Heart left ventricle (tissue), 16 donors: ENCODE measurements at regions not wholly inside any gene's neighbourhood (a gene's known extent, or its start where the extent isn't known, plus 50 kb on each side); places are given as distances from the start of the nearest gene placed in this dataset.

Experiments
- ATAC-seq, 4 donors: fragments of 200-7000 bp; cut with Tn5 transposase; one replicate each; pipeline ENCODE4 v1.9.1; 2020 to 2022; ENCODE audit warnings: moderate library complexity in 4 of 4, mild to moderate bottlenecking in 3 of 4, moderate number of reproducible peaks in 1 of 4
- DNase-seq, 5 donors: peaks; one replicate each; pipeline ENCODE4 v3.0.0-alpha.2; 2020
- H3K27ac ChIP-seq, 12 donors: fragments of 200-600 bp; sonication (generic) in 4 of 12; one replicate each; pipeline versions ENCODE4 v1.5.0 to v1.8.0; 2016 to 2022; ENCODE audit warnings: mild to moderate bottlenecking in 2 of 12
- H3K27me3 ChIP-seq, 9 donors: fragments of 200-600 bp; sonication (generic) in 2 of 9; one replicate each; pipeline versions ENCODE4 v1.5.1 to v1.8.0; 2016 to 2022; ENCODE audit warnings: mild to moderate bottlenecking in 3 of 9
- H3K36me3 ChIP-seq, 9 donors: fragments of 200-600 bp; sonication (generic) in 2 of 9; one replicate each; pipeline versions ENCODE4 v1.5.0 to v1.8.0; 2018 to 2022; ENCODE audit warnings: mild to moderate bottlenecking in 2 of 9
- H3K4me1 ChIP-seq, 12 donors: fragments of 200-600 bp; sonication (generic) in 4 of 12; one replicate each; pipeline versions ENCODE4 v1.5.0 to v1.8.0; 2016 to 2022; ENCODE audit warnings: mild to moderate bottlenecking in 3 of 12
- H3K4me3 ChIP-seq, 12 donors: fragments of 200-600 bp; sonication (generic) in 4 of 12; one replicate each; pipeline versions ENCODE4 v1.5.0 to v1.8.0; 2017 to 2022; ENCODE audit warnings: mild to moderate bottlenecking in 9 of 12, moderate library complexity in 4 of 12
- H3K9me3 ChIP-seq, 12 donors: fragments of 200-600 bp; sonication (generic) in 4 of 12; one replicate each; pipeline versions ENCODE4 v1.5.0 to v1.8.0; 2016 to 2022; ENCODE audit warnings: mild to moderate bottlenecking in 1 of 12
- POLR2A ChIP-seq, 2 donors: fragments of 450-650 bp; IDR thresholded peaks; one replicate each; pipeline ENCODE4 v1.6.1; 2017; ENCODE audit warnings: antibody characterized with exemption in 2 of 2, mild to moderate bottlenecking in 2 of 2, moderate library complexity in 2 of 2
- WGBS, 4 donors: extraction: QIAGEN DNeasy Blood & Tissue Kit in 2 of 4; methylation state at CpG; one replicate each; pipeline versions ENCODE4 v1.1.5 to v1.1.7; 2013 to 2018; 5-methylcytosine and 5-hydroxymethylcytosine counted together
- intact Hi-C, 10 donors: fragments of 100-400 bp; cut with DNase I; formaldehyde crosslinking; loops; one replicate each; pipeline versions ENCODE4 v1.11.1 to v1.14.2; 2022
- TF ChIP-seq, protein P1 (sequence below), 12 donors: fragments of 200-600 bp; sonication (generic) in 4 of 12; IDR thresholded peaks; one replicate each; pipeline versions ENCODE4 v1.5.0 to v1.8.0; 2018 to 2022; ENCODE audit warnings: antibody characterized with exemption in 12 of 12, mild to moderate bottlenecking in 5 of 12
- donor health status: ischemic (EF 13 %, LVEDD 7.1; RV severe dilation, severe dysfunction).
- donor health status: healthy with polysubstance abuse.
- donor health status: DM: no; HTN: yes; CAD: no.
- donor health status: DM: no; HTN: no; CAD: no.
- donor health status: ischemic (EF 25% LVEDD 6.9; RV normal size, moderate dysfunction).
- donor health status: ischemic (EF 25% LVEDD 5.7; RV mildly dilated, moderate dysfunction).
- donor health status: healthy.
- donor health status: DM: yes; HTN: yes; CAD: no.
- donor health status: ischemic (EF 35%, LVEDD 5.7; RV mildly dilated, moderate dysfunction).
- donor health status: nonischemic (EF 11% LVEDD 7.7; RV severe dilation, severe dysfunction).
- donor health status: DM: yes; HTN: yes; CAD: no.
- donor health status: PGD.
- donor health status: ischemic (EF 29% LVEDD 5.4; RV normal size, mild dysfunction).
- donor health status: nonischemic (EF 23%, LVEDD 6.1; RV moderate dilation, normal function).

DNA sequence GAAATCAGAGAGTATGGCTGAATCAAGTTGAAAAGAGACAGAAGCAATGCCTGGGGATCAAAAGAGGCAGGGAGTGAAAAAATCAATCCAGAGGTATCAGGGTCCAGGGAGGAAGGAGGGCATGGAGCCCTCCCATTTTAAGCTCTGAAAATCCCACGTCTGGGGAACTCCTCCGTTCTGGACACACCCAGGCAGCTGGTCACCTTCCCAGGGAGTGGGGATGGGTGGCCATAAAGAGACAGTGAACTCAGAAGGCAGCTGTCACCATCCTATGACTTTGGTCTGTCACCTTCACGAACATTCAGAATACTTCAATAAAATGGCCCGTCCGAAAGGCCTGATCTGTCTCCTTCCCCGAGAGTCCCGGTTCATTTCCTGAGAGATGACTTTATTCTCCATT, 71.6 kb downstream of the MAP1LC3B2 start:
- no peak overlapping the region for H3K27ac ChIP-seq
- TF ChIP-seq, protein P1, sequence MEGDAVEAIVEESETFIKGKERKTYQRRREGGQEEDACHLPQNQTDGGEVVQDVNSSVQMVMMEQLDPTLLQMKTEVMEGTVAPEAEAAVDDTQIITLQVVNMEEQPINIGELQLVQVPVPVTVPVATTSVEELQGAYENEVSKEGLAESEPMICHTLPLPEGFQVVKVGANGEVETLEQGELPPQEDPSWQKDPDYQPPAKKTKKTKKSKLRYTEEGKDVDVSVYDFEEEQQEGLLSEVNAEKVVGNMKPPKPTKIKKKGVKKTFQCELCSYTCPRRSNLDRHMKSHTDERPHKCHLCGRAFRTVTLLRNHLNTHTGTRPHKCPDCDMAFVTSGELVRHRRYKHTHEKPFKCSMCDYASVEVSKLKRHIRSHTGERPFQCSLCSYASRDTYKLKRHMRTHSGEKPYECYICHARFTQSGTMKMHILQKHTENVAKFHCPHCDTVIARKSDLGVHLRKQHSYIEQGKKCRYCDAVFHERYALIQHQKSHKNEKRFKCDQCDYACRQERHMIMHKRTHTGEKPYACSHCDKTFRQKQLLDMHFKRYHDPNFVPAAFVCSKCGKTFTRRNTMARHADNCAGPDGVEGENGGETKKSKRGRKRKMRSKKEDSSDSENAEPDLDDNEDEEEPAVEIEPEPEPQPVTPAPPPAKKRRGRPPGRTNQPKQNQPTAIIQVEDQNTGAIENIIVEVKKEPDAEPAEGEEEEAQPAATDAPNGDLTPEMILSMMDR (IDR thresholded peaks at IDR 0.05) = no peak
- TF ChIP-seq POLR2A (IDR thresholded peaks at IDR 0.05) = no peak
- peaks cover 0 to 8% (median 0%) of the 10 kb centered on the region in 12 donors for H3K4me1 ChIP-seq
- no peaks in the 10 kb centered on the region for H3K27me3 ChIP-seq
- ATAC-seq (no peak), DNase-seq (no peak)
- H3K36me3 ChIP-seq = no peaks in the 10 kb centered on the region
- 84 to 89% (median 85%) methylated on average over 7 of the region's 7 CpGs for WGBS, 4 donors
- intact Hi-C loops = no loop called here
- no peak overlapping the region for H3K4me3 ChIP-seq
- H3K9me3 ChIP-seq = no peaks in the 10 kb centered on the region

DNA sequence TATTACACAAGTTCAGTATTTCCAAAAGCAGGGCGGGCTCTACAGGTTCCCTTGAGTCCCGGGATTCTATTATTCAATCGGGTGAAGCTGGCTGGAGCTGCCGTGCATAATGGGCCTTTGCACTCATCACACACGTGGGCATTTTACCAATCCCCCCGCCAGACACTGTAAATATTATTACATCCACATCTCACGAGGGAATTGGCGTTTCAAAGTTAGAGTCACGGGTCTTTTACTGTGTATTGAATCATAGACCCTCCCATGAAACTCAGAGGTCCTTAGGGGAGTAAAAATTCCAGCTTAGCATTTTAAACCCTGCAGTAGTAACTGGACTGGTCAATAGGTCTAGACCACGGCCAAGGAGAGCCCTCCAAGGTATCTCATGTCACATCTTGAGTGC, 70.3 kb downstream of the MAP1LC3B2 start:
- 77 to 85% (median 79%) methylated on average over 10 of the region's 10 CpGs for WGBS, 4 donors
- no peak for DNase-seq
- Histone ChIP-seq H3K4me3 (no peak overlapping the region), H3K27me3 (no peaks in the 10 kb centered on the region), H3K9me3 (no peaks in the 10 kb centered on the region), H3K36me3 (no peaks in the 10 kb centered on the region), H3K4me1 (no peaks in the 10 kb centered on the region), H3K27ac (no peak overlapping the region)
- intact Hi-C loops = loop anchor here in 1 of 10 donors (10.0 kb wide), 1 partner anchor 65 kb away; no protein-coding TSS in a partner anchor
- no peak for TF ChIP-seq POLR2A (IDR thresholded peaks at IDR 0.05)
- TF ChIP-seq, protein P1 (IDR thresholded peaks at IDR 0.05) = no peak
- no peak for ATAC-seq

DNA sequence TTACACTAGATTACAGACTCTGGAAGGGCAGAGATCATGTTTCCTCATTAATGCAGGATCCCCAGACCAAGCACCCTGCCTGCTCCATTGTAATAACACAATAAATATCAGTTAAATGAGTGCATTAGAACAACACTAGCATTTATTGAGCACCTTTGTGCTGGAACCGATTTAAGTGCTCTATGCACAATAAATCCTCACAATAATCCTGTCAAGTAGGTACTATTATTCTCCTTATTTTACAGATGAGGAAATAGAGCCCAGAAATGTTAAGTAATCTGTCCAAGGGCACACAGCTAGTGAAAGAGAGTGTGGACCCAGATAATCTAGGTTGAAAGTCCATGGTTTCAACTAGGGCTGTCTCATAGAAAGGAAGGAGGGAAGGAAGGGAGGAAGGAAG, 69.8 kb downstream of the MAP1LC3B2 start:
- 85 to 89% (median 87%) methylated on average over 1 of the region's 1 CpG for WGBS, 4 donors
- no peaks in the 10 kb centered on the region for H3K4me1 ChIP-seq
- no peaks in the 10 kb centered on the region for H3K27me3 ChIP-seq
- intact Hi-C loops = loop anchor here in 1 of 10 donors (10.0 kb wide), 1 partner anchor 66 kb away; no protein-coding TSS in a partner anchor
- H3K27ac ChIP-seq = no peak overlapping the region
- ATAC-seq (no peak), DNase-seq (no peak)
- H3K4me3 ChIP-seq = no peak overlapping the region
- TF ChIP-seq POLR2A (IDR thresholded peaks at IDR 0.05) = no peak
- TF ChIP-seq, protein P1 (IDR thresholded peaks at IDR 0.05) = no peak
- no peaks in the 10 kb centered on the region for H3K36me3 ChIP-seq
- no peaks in the 10 kb centered on the region for H3K9me3 ChIP-seq

DNA sequence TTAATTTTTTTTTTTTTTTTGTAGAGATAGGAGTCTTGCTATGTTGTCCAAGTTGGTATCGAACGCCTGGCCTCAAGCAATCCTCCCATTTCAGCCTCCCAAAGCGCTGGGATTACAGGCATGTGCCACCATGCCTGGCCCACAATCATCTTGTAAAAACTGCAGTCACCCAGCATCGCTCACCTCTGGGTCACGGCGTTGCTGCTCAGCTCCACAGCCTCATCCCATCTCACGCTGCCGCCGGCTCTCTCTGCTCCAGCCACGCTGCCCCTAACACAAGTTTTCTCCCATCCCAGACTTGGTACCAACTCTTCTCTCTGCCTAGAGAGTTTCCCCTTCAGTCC, 69.2 kb downstream of the MAP1LC3B2 start:
- Histone ChIP-seq H3K9me3 (peaks cover 0 to under 1% (median 0%) of the 10 kb centered on the region in 12 donors), H3K27ac (no peak overlapping the region), H3K36me3 (no peaks in the 10 kb centered on the region), H3K4me1 (no peaks in the 10 kb centered on the region), H3K4me3 (no peak overlapping the region), H3K27me3 (no peaks in the 10 kb centered on the region)
- intact Hi-C loops = loop anchor here in 1 of 10 donors (10.0 kb wide), 1 partner anchor 66 kb away; no protein-coding TSS in a partner anchor
- TF ChIP-seq, protein P1 (IDR thresholded peaks at IDR 0.05) = no peak
- no peak for TF ChIP-seq POLR2A (IDR thresholded peaks at IDR 0.05)
- DNase-seq = no peak
- WGBS, 4 donors = 94 to 99% (median 95%) methylated on average over 10 of the region's 10 CpGs
- no peak for ATAC-seq
